ENCODE measurements at regions not wholly inside any gene's neighbourhood (a gene's known extent, or its start where the extent isn't known, plus 50 kb on each side); places are given as distances from the start of the nearest gene placed in this dataset.

DNA sequence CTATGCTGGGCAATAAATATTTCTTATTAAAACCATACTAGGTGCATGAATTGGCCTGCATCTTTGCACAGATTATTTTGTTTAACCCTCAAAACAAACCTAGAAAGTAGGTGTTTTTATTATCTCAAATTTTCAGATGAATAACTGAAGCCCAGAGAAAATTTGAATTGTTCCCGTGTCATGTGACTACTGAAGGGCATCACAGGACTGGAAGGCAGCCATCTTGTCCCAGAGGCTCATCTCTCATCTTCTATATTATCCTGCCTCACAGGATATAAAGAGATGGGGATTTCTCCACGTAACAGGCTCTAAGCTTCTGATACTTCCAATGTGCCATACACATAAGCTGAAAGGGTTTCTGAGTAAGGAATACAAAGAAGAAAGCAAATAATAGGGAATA is 84.0 kb upstream of the ODAD2 start (continued):
- TF ChIP-seq EHF (CRISPR knock-in tag; IDR thresholded peaks at IDR 0.05) = no peak
- TF ChIP-seq ZFP36 (IDR thresholded peaks at IDR 0.05; ENCODE audit: borderline replicate concordance, partially characterized antibody) = no peak

DNA sequence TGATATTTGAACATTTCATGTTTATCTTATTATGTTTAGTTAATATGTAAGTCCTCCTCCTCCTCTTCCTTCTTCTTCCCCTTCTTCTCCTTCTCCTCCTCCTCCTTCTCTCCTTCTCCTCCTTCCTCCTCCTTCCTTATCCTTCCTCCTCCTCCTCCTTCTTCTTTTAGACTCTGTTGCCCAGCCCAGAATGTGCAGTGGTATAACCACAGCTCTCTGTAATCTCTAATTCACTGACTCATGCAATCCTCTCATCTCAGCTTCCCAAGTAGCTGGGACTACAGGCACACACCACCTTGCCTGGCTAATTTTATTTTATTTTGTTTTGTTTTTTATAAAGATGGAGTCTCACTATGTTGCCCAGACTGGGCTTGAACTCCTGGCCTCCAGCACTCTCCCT is 83.4 kb upstream of the ODAD2 start:
- FAIRE-seq = no peak
- POLR2A ChIA-PET = no interaction called here
- Histone ChIP-seq H3K4me2 (no peak overlapping the region), H3K4me1 (no peaks in the 10 kb centered on the region), H3K9me3 (no peaks in the 10 kb centered on the region), H3K4me3 (no peak overlapping the region), H3K27ac (no peak overlapping the region)
- ATAC-seq = no peak
- DNase-seq (ENCODE audit: low read depth in 1 of 2, low spot score in 1 of 2) = no peak
- TF ChIP-seq CHD2 (IDR thresholded peaks at IDR 0.05; ENCODE audit: low read length, partially characterized antibody) (no peak), TFCP2L1 (CRISPR knock-in tag; IDR thresholded peaks at IDR 0.05) (no peak), FOSB (CRISPR knock-in tag; IDR thresholded peaks at IDR 0.05) (no peak), HEYL (CRISPR knock-in tag; IDR thresholded peaks at IDR 0.05) (no peak), NR3C1 (IDR thresholded peaks at IDR 0.05) (no peak), ZFP36 (IDR thresholded peaks at IDR 0.05; ENCODE audit: borderline replicate concordance, partially characterized antibody) (no peak), CHD4 (IDR thresholded peaks at IDR 0.05; ENCODE audit: borderline replicate concordance) (no peak), ZSCAN20 (CRISPR knock-in tag; IDR thresholded peaks at IDR 0.05) (no peak), ELK1 (IDR thresholded peaks at IDR 0.05; ENCODE audit: low read depth, low read length) (no peak), CBX8 (IDR thresholded peaks at IDR 0.05) (no peak), NFE2L2 (conservative IDR thresholded peaks at IDR 0.05; ENCODE audit: low read length) (no peak), HOXA7 (CRISPR knock-in tag; IDR thresholded peaks at IDR 0.05) (no peak), EHMT2 (IDR thresholded peaks at IDR 0.05; ENCODE audit: low read depth) (no peak)
- CTCF ChIA-PET = no interaction called here

GRCh38 chr10:28077889-28078288 is 79.0 kb upstream of the ODAD2 start:
- ChIA-PET CTCF (interaction anchor here (0.6 to 1.0 kb wide), 2 partner anchors 25 to 593 kb away, joined by 3 read pairs; no protein-coding TSS in a partner anchor), POLR2A (no interaction called here)
- DNase-seq (ENCODE audit: low read depth in 1 of 2, low spot score in 1 of 2) (no peak), ATAC-seq (no peak), FAIRE-seq (no peak)
- Histone ChIP-seq H3K4me3 (no peak overlapping the region), H3K9me3 (no peaks in the 10 kb centered on the region), H3K4me2 (no peak overlapping the region), H3K27ac (no peak overlapping the region), H3K4me1 (no peaks in the 10 kb centered on the region)
- TF ChIP-seq HEYL (CRISPR knock-in tag; IDR thresholded peaks at IDR 0.05) = no peak
- no peak for TF ChIP-seq TFCP2L1 (CRISPR knock-in tag; IDR thresholded peaks at IDR 0.05)
- TF ChIP-seq POLR2AphosphoS2 (conservative IDR thresholded peaks at IDR 0.05; ENCODE audit: low read length) = no peak
- no peak for TF ChIP-seq EP300 (IDR thresholded peaks at IDR 0.05)
- TF ChIP-seq CEBPB (IDR thresholded peaks at IDR 0.05) = no peak
- TF ChIP-seq JUNB (IDR thresholded peaks at IDR 0.05) = no peak
- no peak for TF ChIP-seq NR3C1 (IDR thresholded peaks at IDR 0.05)
- TF ChIP-seq RARB (CRISPR knock-in tag; IDR thresholded peaks at IDR 0.05) = no peak
- TF ChIP-seq, protein P1, sequence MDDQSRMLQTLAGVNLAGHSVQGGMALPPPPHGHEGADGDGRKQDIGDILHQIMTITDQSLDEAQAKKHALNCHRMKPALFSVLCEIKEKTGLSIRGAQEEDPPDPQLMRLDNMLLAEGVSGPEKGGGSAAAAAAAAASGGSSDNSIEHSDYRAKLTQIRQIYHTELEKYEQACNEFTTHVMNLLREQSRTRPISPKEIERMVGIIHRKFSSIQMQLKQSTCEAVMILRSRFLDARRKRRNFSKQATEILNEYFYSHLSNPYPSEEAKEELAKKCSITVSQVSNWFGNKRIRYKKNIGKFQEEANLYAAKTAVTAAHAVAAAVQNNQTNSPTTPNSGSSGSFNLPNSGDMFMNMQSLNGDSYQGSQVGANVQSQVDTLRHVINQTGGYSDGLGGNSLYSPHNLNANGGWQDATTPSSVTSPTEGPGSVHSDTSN (IDR thresholded peaks at IDR 0.05) = no peak
- no peak for TF ChIP-seq FOSB (CRISPR knock-in tag; IDR thresholded peaks at IDR 0.05)
- TF ChIP-seq JUN (IDR thresholded peaks at IDR 0.05) = no peak
- TF ChIP-seq, protein P2, sequence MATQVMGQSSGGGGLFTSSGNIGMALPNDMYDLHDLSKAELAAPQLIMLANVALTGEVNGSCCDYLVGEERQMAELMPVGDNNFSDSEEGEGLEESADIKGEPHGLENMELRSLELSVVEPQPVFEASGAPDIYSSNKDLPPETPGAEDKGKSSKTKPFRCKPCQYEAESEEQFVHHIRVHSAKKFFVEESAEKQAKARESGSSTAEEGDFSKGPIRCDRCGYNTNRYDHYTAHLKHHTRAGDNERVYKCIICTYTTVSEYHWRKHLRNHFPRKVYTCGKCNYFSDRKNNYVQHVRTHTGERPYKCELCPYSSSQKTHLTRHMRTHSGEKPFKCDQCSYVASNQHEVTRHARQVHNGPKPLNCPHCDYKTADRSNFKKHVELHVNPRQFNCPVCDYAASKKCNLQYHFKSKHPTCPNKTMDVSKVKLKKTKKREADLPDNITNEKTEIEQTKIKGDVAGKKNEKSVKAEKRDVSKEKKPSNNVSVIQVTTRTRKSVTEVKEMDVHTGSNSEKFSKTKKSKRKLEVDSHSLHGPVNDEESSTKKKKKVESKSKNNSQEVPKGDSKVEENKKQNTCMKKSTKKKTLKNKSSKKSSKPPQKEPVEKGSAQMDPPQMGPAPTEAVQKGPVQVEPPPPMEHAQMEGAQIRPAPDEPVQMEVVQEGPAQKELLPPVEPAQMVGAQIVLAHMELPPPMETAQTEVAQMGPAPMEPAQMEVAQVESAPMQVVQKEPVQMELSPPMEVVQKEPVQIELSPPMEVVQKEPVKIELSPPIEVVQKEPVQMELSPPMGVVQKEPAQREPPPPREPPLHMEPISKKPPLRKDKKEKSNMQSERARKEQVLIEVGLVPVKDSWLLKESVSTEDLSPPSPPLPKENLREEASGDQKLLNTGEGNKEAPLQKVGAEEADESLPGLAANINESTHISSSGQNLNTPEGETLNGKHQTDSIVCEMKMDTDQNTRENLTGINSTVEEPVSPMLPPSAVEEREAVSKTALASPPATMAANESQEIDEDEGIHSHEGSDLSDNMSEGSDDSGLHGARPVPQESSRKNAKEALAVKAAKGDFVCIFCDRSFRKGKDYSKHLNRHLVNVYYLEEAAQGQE (IDR thresholded peaks at IDR 0.05) = no peak
- TF ChIP-seq RAD21 (conservative IDR thresholded peaks at IDR 0.05 in 1 of 2, IDR thresholded peaks at IDR 0.05 in 1 of 2) = no peak
- TF ChIP-seq RNF2 (IDR thresholded peaks at IDR 0.05; ENCODE audit: borderline replicate concordance, low read depth) = no peak
- WGBS (ENCODE audit: missing lambda C conversion rate) = 21% methylated on average over 4 of the region's 4 CpGs
